ENCODE measurements at regions not wholly inside any gene's neighbourhood (a gene's known extent, or its start where the extent isn't known, plus 50 kb on each side); places are given as distances from the start of the nearest gene placed in this dataset.

GRCh38 chr3:27625864-27626263 is 96.3 kb downstream of the EOMES start:
- no peaks in the 10 kb centered on the region for H3K4me1 ChIP-seq (ENCODE audit: insufficient read depth, low read length, poor library complexity, severe bottlenecking)
- ChIA-PET POLR2A (interaction anchor here (0.6 kb wide), 1 partner anchor 81 kb away, joined by 3 read pairs; no protein-coding TSS in a partner anchor), CTCF (ENCODE audit: unreplicated experiment) (no interaction called here)
- H2AFZ ChIP-seq (ENCODE audit: low read length) = no peak overlapping the region
- no TSS peak for BruUV-seq (replicated peaks)
- H4K20me1 ChIP-seq (ENCODE audit: insufficient read depth, low read length) = no peaks in the 10 kb centered on the region
- no peaks in the 10 kb centered on the region for H3K9me2 ChIP-seq (ENCODE audit: insufficient read depth, low read length)
- no peaks in the 10 kb centered on the region for H3K9me3 ChIP-seq (ENCODE audit: low read length)
- no peak overlapping the region for H3K27ac ChIP-seq (ENCODE audit: low read depth, low read length, poor library complexity, severe bottlenecking)
- intact Hi-C loops (cut with micrococcal nuclease; ENCODE audit: unreplicated experiment) = no loop called here
- no peaks in the 10 kb centered on the region for H3K79me2 ChIP-seq (ENCODE audit: insufficient read depth, low read depth, low read length)
- no peak for DNase-seq (ENCODE audit: low spot score)
- H3K36me3 ChIP-seq (ENCODE audit: insufficient read depth, low read length) = no peaks in the 10 kb centered on the region
- no peak for TF ChIP-seq CTCF (conservative IDR thresholded peaks at IDR 0.05; ENCODE audit: low read length)
- no peak for TF ChIP-seq EZH2phosphoT487 (IDR thresholded peaks at IDR 0.05; ENCODE audit: borderline replicate concordance, low read depth, low read length)
- H3K4me3 ChIP-seq (ENCODE audit: low read depth, low read length, poor library complexity, severe bottlenecking) = no peak overlapping the region
- H3K4me2 ChIP-seq (ENCODE audit: low read length) = no peak overlapping the region

- Histone ChIP-seq H3K4me1 (ENCODE audit: insufficient read depth, low read length, poor library complexity, severe bottlenecking) (no peaks in the 10 kb centered on the region), H3K79me2 (ENCODE audit: insufficient read depth, low read depth, low read length) (no peaks in the 10 kb centered on the region), H3K9me2 (ENCODE audit: insufficient read depth, low read length) (no peaks in the 10 kb centered on the region), H3K4me3 (ENCODE audit: low read depth, low read length, poor library complexity, severe bottlenecking) (no peak overlapping the region), H4K20me1 (ENCODE audit: insufficient read depth, low read length) (no peaks in the 10 kb centered on the region), H3K27ac (ENCODE audit: low read depth, low read length, poor library complexity, severe bottlenecking) (no peak overlapping the region), H3K36me3 (ENCODE audit: insufficient read depth, low read length) (no peaks in the 10 kb centered on the region), H3K9me3 (ENCODE audit: low read length) (no peaks in the 10 kb centered on the region), H2AFZ (ENCODE audit: low read length) (no peak overlapping the region), H3K4me2 (ENCODE audit: low read length) (no peak overlapping the region)
- BruUV-seq (replicated peaks) = no TSS peak
- no peak for TF ChIP-seq CTCF (conservative IDR thresholded peaks at IDR 0.05; ENCODE audit: low read length)
- TF ChIP-seq EZH2phosphoT487 (IDR thresholded peaks at IDR 0.05; ENCODE audit: borderline replicate concordance, low read depth, low read length) = no peak
- CTCF ChIA-PET (ENCODE audit: unreplicated experiment) = no interaction called here
- POLR2A ChIA-PET = interaction anchor here (0.6 kb wide), 1 partner anchor 31 kb away, joined by 4 read pairs; no protein-coding TSS in a partner anchor
- DNase-seq (ENCODE audit: low spot score) = no peak
- intact Hi-C loops (cut with micrococcal nuclease; ENCODE audit: unreplicated experiment) = no loop called here
Observed at GRCh38 chr3:27623085-27623753, 98.9 kb downstream of the EOMES start.

- POLR2A ChIA-PET = no interaction called here
Observed at GRCh38 chr3:27617552-27617951, 104.6 kb downstream of the EOMES start.

More at GRCh38 chr3:27617552-27617951, 104.6 kb downstream of the EOMES start:
- Histone ChIP-seq H3K27ac (ENCODE audit: low read depth, low read length, poor library complexity, severe bottlenecking) (no peak overlapping the region), H3K9me3 (ENCODE audit: low read length) (0 out of 2 replicates have a peak, but pooled peaks cover 5% of the 10 kb centered on the region), H3K4me3 (ENCODE audit: low read depth, low read length, poor library complexity, severe bottlenecking) (no peak overlapping the region), H3K4me2 (ENCODE audit: low read length) (no peak overlapping the region), H3K9me2 (ENCODE audit: insufficient read depth, low read length) (no peaks in the 10 kb centered on the region), H2AFZ (ENCODE audit: low read length) (no peak overlapping the region), H3K36me3 (ENCODE audit: insufficient read depth, low read length) (no peaks in the 10 kb centered on the region), H4K20me1 (ENCODE audit: insufficient read depth, low read length) (no peaks in the 10 kb centered on the region), H3K79me2 (ENCODE audit: insufficient read depth, low read depth, low read length) (no peaks in the 10 kb centered on the region), H3K4me1 (ENCODE audit: insufficient read depth, low read length, poor library complexity, severe bottlenecking) (no peaks in the 10 kb centered on the region)
- no peak for DNase-seq (ENCODE audit: low spot score)
- no TSS peak for BruUV-seq (replicated peaks)
- CTCF ChIA-PET (ENCODE audit: unreplicated experiment) = no interaction called here
- intact Hi-C loops (cut with micrococcal nuclease; ENCODE audit: unreplicated experiment) = no loop called here
- TF ChIP-seq EZH2phosphoT487 (IDR thresholded peaks at IDR 0.05; ENCODE audit: borderline replicate concordance, low read depth, low read length) = no peak
